Calu3 (cell line): ENCODE measurements at regions not wholly inside any gene's neighbourhood (a gene's known extent, or its start where the extent isn't known, plus 50 kb on each side); places are given as distances from the start of the nearest gene placed in this dataset.

Experiments
- BruUV-seq: library from RNA; stranded (reverse); fragments of 400-500 nt; replicated peaks from 2 replicates; lab custom pipeline; 2021; lab: Mats Ljungman, UMichigan
- CTCF ChIA-PET: fragments of 300-600 bp; sonication (Branson Sonifier 250); formaldehyde crosslinking; loops from one replicate; lab custom pipeline; 2022; ENCODE audit warnings: antibody characterized with exemption; lab: Charles Lee
- DNase-seq: peaks from one replicate; pipeline ENCODE4 v3.0.0; 2022
- H3K27ac Mint-ChIP-seq: one replicate; pipeline ENCODE4 v1.8.0; 2022; ENCODE audit warnings: mixed read lengths; ENCODE audit not compliant: unreplicated experiment
- H3K27me3 Mint-ChIP-seq: one replicate; pipeline ENCODE4 v1.8.0; 2022; ENCODE audit warnings: mixed read lengths; ENCODE audit not compliant: unreplicated experiment
- H3K36me3 Mint-ChIP-seq: one replicate; pipeline ENCODE4 v1.8.0; 2022; ENCODE audit warnings: mild to moderate bottlenecking, moderate library complexity, mixed read lengths; ENCODE audit not compliant: insufficient read depth, unreplicated experiment
- H3K4me1 Mint-ChIP-seq: one replicate; pipeline ENCODE4 v1.8.0; 2022; ENCODE audit warnings: mild to moderate bottlenecking, low read depth, mixed read lengths; ENCODE audit not compliant: unreplicated experiment
- H3K4me3 Mint-ChIP-seq: one replicate; pipeline ENCODE4 v1.8.0; 2022; ENCODE audit warnings: mild to moderate bottlenecking, low read depth, moderate library complexity, mixed read lengths; ENCODE audit not compliant: unreplicated experiment
- H3K9me3 Mint-ChIP-seq: one replicate; pipeline ENCODE4 v1.8.0; 2022; ENCODE audit warnings: low read depth, mixed read lengths; ENCODE audit not compliant: unreplicated experiment
- CTCF ChIP-seq: fragments of 200-600 bp; IDR thresholded peaks from one replicate; pipeline ENCODE4 v1.8.0; 2022; ENCODE audit warnings: antibody characterized with exemption; ENCODE audit not compliant: unreplicated experiment
- intact Hi-C: fragments of 100-400 bp; cut with micrococcal nuclease; formaldehyde crosslinking; loops from one replicate; pipeline ENCODE4 v1.10.0; 2022; ENCODE audit not compliant: unreplicated experiment

GRCh38 chr10:128498378-128498730 lies 372.1 kb upstream of the MKI67 start:
- H3K36me3 Mint-ChIP-seq: no peaks in the 10 kb centered on the region
- H3K4me1 Mint-ChIP-seq: no peaks in the 10 kb centered on the region
- H3K4me3 Mint-ChIP-seq: no peak overlapping the region
- CTCF ChIA-PET: no interaction called here
- DNase-seq: no peak
- H3K9me3 Mint-ChIP-seq: peaks cover 3% of the 10 kb centered on the region
- TF ChIP-seq CTCF: no peak
- H3K27me3 Mint-ChIP-seq: no peaks in the 10 kb centered on the region
- intact Hi-C loops: no loop called here
- no peak overlapping the region for H3K27ac Mint-ChIP-seq
- BruUV-seq: no TSS peak

GRCh38 chr10:128498746-128499145 lies 372.5 kb upstream of the MKI67 start:
- Mint-ChIP-seq H3K27me3 (no peaks in the 10 kb centered on the region), H3K9me3 (peaks cover 3% of the 10 kb centered on the region), H3K4me1 (no peaks in the 10 kb centered on the region), H3K36me3 (no peaks in the 10 kb centered on the region), H3K4me3 (no peak overlapping the region), H3K27ac (no peak overlapping the region)
- TF ChIP-seq CTCF: no peak
- no peak for DNase-seq
- CTCF ChIA-PET: no interaction called here
- intact Hi-C loops: no loop called here
- no TSS peak for BruUV-seq

GRCh38 chr10:128499486-128499885 lies 373.3 kb upstream of the MKI67 start:
- no peak for TF ChIP-seq CTCF
- BruUV-seq: no TSS peak
- intact Hi-C loops: no loop called here
- H3K9me3 Mint-ChIP-seq: peaks cover 3% of the 10 kb centered on the region
- DNase-seq: no peak
- H3K27me3 Mint-ChIP-seq: no peaks in the 10 kb centered on the region
- H3K4me1 Mint-ChIP-seq: no peaks in the 10 kb centered on the region
- no peaks in the 10 kb centered on the region for H3K36me3 Mint-ChIP-seq
- H3K27ac Mint-ChIP-seq: no peak overlapping the region
- CTCF ChIA-PET: no interaction called here
- no peak overlapping the region for H3K4me3 Mint-ChIP-seq

GRCh38 chr10:128499956-128500355 lies 373.7 kb upstream of the MKI67 start:
- Mint-ChIP-seq H3K27me3 (no peaks in the 10 kb centered on the region), H3K4me1 (no peaks in the 10 kb centered on the region), H3K27ac (no peak overlapping the region), H3K36me3 (no peaks in the 10 kb centered on the region), H3K9me3 (peaks cover 3% of the 10 kb centered on the region), H3K4me3 (no peak overlapping the region)
- BruUV-seq: no TSS peak
- CTCF ChIA-PET: no interaction called here
- TF ChIP-seq CTCF: no peak
- DNase-seq: no peak
- intact Hi-C loops: no loop called here
